ENCODE measurements at regions not wholly inside any gene's neighbourhood (a gene's known extent, or its start where the extent isn't known, plus 50 kb on each side); places are given as distances from the start of the nearest gene placed in this dataset.

GRCh38 chr5:39558541-39558940 lies 133.8 kb upstream of the DAB2 start:
- H3K36me3 ChIP-seq (ENCODE audit: control insufficient read depth in 1 of 2, insufficient read depth in 2 of 2, low read length in 2 of 2), result no peaks in the 10 kb centered on the region
- no peaks in the 10 kb centered on the region for H3K27me3 ChIP-seq (ENCODE audit: low read depth, low read length)
- H3K4me1 ChIP-seq (ENCODE audit: control insufficient read depth in 1 of 2, insufficient read depth in 2 of 2, low read length in 2 of 2), result no peaks in the 10 kb centered on the region
- no peaks in the 10 kb centered on the region for H3K9me3 ChIP-seq (ENCODE audit: control insufficient read depth in 1 of 2, low read length in 2 of 2)
- H3K4me3 ChIP-seq (ENCODE audit: low read depth in 1 of 2, low read length in 2 of 2), result no peak overlapping the region
- H3K27ac ChIP-seq (ENCODE audit: low read length), result no peak overlapping the region

- no peak overlapping the region for H3K27ac ChIP-seq (ENCODE audit: low read length)
- no peak overlapping the region for H3K4me3 ChIP-seq (ENCODE audit: low read depth in 1 of 2, low read length in 2 of 2)
- no peaks in the 10 kb centered on the region for H3K27me3 ChIP-seq (ENCODE audit: low read depth, low read length)
- H3K36me3 ChIP-seq (ENCODE audit: control insufficient read depth in 1 of 2, insufficient read depth in 2 of 2, low read length in 2 of 2), result no peaks in the 10 kb centered on the region
- H3K4me1 ChIP-seq (ENCODE audit: control insufficient read depth in 1 of 2, insufficient read depth in 2 of 2, low read length in 2 of 2), result no peaks in the 10 kb centered on the region
- H3K9me3 ChIP-seq (ENCODE audit: control insufficient read depth in 1 of 2, low read length in 2 of 2), result no peaks in the 10 kb centered on the region
These were observed 131.0 kb upstream of the DAB2 start for GRCh38 chr5:39555788-39556187.

DNA sequence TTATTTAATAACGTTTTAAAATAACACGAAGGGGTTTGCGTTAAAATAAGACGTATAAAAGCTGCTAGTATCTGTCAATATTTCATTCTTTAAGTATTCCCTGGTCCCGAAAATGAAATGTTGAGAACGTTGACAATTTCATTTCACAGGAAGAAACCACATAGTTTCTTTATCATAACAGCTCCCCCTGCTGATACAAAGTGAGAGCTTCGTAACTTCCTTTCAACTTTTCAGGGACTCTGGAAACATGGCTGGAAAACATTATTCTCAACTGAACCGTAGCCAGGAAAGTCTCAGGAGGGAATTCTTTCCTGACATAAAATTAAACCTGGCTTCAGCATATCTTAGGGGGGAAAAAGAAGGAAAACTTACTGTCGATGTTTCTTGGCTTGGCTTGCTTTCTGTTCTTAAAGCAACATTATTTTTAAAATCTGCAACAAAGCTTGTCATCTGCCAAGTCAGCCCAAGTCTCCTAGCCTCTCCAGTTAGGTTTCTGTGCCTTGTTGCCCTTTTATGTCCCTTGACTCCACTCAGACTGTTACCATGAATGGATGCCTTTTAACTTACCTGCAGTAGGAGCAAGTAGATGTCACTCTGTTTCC lies 122.9 kb upstream of the DAB2 start:
- Histone ChIP-seq H3K4me3 (ENCODE audit: low read depth in 1 of 2, low read length in 2 of 2) (no peak overlapping the region), H3K36me3 (ENCODE audit: control insufficient read depth in 1 of 2, insufficient read depth in 2 of 2, low read length in 2 of 2) (no peaks in the 10 kb centered on the region), H3K9me3 (ENCODE audit: control insufficient read depth in 1 of 2, low read length in 2 of 2) (no peaks in the 10 kb centered on the region), H3K27me3 (ENCODE audit: low read depth, low read length) (no peaks in the 10 kb centered on the region), H3K27ac (ENCODE audit: low read length) (no peak overlapping the region), H3K4me1 (ENCODE audit: control insufficient read depth in 1 of 2, insufficient read depth in 2 of 2, low read length in 2 of 2) (peaks cover 0 to 6% of the 10 kb centered on the region in 2 donors)

DNA sequence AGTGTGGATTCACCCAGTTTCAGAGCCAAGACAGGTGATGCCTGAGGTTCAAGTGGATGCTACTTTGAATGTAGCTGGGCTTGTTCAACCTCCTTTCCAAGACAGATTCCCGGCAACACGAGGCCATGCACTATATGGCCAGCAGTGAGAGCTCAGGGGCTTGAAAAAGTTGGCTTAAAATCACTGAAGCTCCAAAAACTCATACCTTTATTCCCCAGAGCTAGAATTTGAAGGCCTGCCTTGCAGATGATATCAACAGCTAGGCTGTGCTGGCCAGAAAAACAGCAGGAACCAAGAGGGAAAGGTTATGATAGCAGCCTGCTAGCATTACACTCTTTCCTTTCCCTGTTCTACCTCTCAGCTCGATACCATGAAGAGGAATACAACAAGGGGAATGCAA lies 120.2 kb upstream of the DAB2 start:
- H3K36me3 ChIP-seq (ENCODE audit: control insufficient read depth in 1 of 2, insufficient read depth in 2 of 2, low read length in 2 of 2), result no peaks in the 10 kb centered on the region
- H3K4me1 ChIP-seq (ENCODE audit: control insufficient read depth in 1 of 2, insufficient read depth in 2 of 2, low read length in 2 of 2), result peaks cover 0 to 6% of the 10 kb centered on the region in 2 donors
- no peaks in the 10 kb centered on the region for H3K27me3 ChIP-seq (ENCODE audit: low read depth, low read length)
- H3K9me3 ChIP-seq (ENCODE audit: control insufficient read depth in 1 of 2, low read length in 2 of 2), result no peaks in the 10 kb centered on the region
- no peak overlapping the region for H3K27ac ChIP-seq (ENCODE audit: low read length)
- no peak overlapping the region for H3K4me3 ChIP-seq (ENCODE audit: low read depth in 1 of 2, low read length in 2 of 2)

DNA sequence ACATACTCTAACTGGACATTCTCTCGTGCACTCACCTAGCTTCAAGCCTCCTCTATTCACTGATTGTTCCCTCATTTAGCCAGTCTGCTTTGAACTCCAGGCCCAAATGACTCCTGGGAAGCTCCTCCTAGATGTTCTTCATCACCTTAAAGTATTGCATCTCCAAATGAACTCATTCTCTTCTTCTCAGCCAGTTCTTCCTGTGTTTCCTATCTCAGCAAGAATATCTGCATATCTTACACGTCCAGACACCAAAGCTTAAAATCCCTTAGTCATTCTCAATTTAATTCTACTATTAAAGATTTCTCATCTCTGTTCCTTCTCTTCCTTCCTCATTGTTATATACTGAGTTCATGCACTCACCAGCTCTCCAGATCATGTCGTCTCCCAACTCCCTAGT lies 118.6 kb upstream of the DAB2 start:
- Histone ChIP-seq H3K9me3 (ENCODE audit: control insufficient read depth in 1 of 2, low read length in 2 of 2) (no peaks in the 10 kb centered on the region), H3K4me3 (ENCODE audit: low read depth in 1 of 2, low read length in 2 of 2) (no peak overlapping the region), H3K27ac (ENCODE audit: low read length) (no peak overlapping the region), H3K36me3 (ENCODE audit: control insufficient read depth in 1 of 2, insufficient read depth in 2 of 2, low read length in 2 of 2) (no peaks in the 10 kb centered on the region), H3K27me3 (ENCODE audit: low read depth, low read length) (no peaks in the 10 kb centered on the region), H3K4me1 (ENCODE audit: control insufficient read depth in 1 of 2, insufficient read depth in 2 of 2, low read length in 2 of 2) (peaks cover 0 to 6% of the 10 kb centered on the region in 2 donors)

- no peaks in the 10 kb centered on the region for H3K4me1 ChIP-seq (ENCODE audit: control insufficient read depth in 1 of 2, insufficient read depth in 2 of 2, low read length in 2 of 2)
- H3K4me3 ChIP-seq (ENCODE audit: low read depth in 1 of 2, low read length in 2 of 2), result no peak overlapping the region
- H3K27me3 ChIP-seq (ENCODE audit: low read depth, low read length), result no peaks in the 10 kb centered on the region
- no peaks in the 10 kb centered on the region for H3K36me3 ChIP-seq (ENCODE audit: control insufficient read depth in 1 of 2, insufficient read depth in 2 of 2, low read length in 2 of 2)
- H3K27ac ChIP-seq (ENCODE audit: low read length), result no peak overlapping the region
- no peaks in the 10 kb centered on the region for H3K9me3 ChIP-seq (ENCODE audit: control insufficient read depth in 1 of 2, low read length in 2 of 2)
These were observed 117.9 kb upstream of the DAB2 start for GRCh38 chr5:39542511-39543285.

GRCh38 chr5:39541920-39542319 lies 117.1 kb upstream of the DAB2 start:
- no peaks in the 10 kb centered on the region for H3K4me1 ChIP-seq (ENCODE audit: control insufficient read depth in 1 of 2, insufficient read depth in 2 of 2, low read length in 2 of 2)
- no peaks in the 10 kb centered on the region for H3K36me3 ChIP-seq (ENCODE audit: control insufficient read depth in 1 of 2, insufficient read depth in 2 of 2, low read length in 2 of 2)
- H3K9me3 ChIP-seq (ENCODE audit: control insufficient read depth in 1 of 2, low read length in 2 of 2), result no peaks in the 10 kb centered on the region
- no peak overlapping the region for H3K27ac ChIP-seq (ENCODE audit: low read length)
- H3K4me3 ChIP-seq (ENCODE audit: low read depth in 1 of 2, low read length in 2 of 2), result no peak overlapping the region
- no peaks in the 10 kb centered on the region for H3K27me3 ChIP-seq (ENCODE audit: low read depth, low read length)

GRCh38 chr5:39539470-39539869 lies 114.7 kb upstream of the DAB2 start:
- H3K4me1 ChIP-seq (ENCODE audit: control insufficient read depth in 1 of 2, insufficient read depth in 2 of 2, low read length in 2 of 2), result no peaks in the 10 kb centered on the region
- H3K9me3 ChIP-seq (ENCODE audit: control insufficient read depth in 1 of 2, low read length in 2 of 2), result no peaks in the 10 kb centered on the region
- H3K36me3 ChIP-seq (ENCODE audit: control insufficient read depth in 1 of 2, insufficient read depth in 2 of 2, low read length in 2 of 2), result no peaks in the 10 kb centered on the region
- H3K27ac ChIP-seq (ENCODE audit: low read length), result no peak overlapping the region
- no peak overlapping the region for H3K4me3 ChIP-seq (ENCODE audit: low read depth in 1 of 2, low read length in 2 of 2)
- no peaks in the 10 kb centered on the region for H3K27me3 ChIP-seq (ENCODE audit: low read depth, low read length)

- no peaks in the 10 kb centered on the region for H3K36me3 ChIP-seq (ENCODE audit: control insufficient read depth in 1 of 2, insufficient read depth in 2 of 2, low read length in 2 of 2)
- H3K9me3 ChIP-seq (ENCODE audit: control insufficient read depth in 1 of 2, low read length in 2 of 2), result no peaks in the 10 kb centered on the region
These were observed 109.9 kb upstream of the DAB2 start for GRCh38 chr5:39534690-39535089.

DNA sequence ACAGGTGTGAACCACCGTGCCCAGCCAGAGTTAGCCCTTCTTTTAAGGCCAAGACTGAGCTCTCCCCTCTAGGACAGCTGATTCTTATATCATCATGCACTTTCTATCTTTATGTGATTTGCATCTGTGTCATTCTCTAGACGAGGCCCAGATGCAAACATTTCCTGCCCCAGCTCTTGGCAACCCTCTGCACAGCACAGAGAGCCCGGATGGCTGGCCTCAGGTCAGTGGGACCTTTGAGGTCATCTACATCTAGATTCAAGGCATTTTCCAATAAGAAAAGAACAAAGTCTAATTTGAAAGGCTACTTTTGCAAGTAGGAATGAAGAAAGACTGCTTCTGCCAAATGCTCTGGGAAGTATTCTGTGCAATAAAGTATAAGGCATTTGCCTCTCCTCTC lies 109.0 kb upstream of the DAB2 start:
- Histone ChIP-seq H3K4me3 (ENCODE audit: low read depth in 1 of 2, low read length in 2 of 2) (no peak overlapping the region), H3K36me3 (ENCODE audit: control insufficient read depth in 1 of 2, insufficient read depth in 2 of 2, low read length in 2 of 2) (no peaks in the 10 kb centered on the region), H3K27me3 (ENCODE audit: low read depth, low read length) (no peaks in the 10 kb centered on the region), H3K9me3 (ENCODE audit: control insufficient read depth in 1 of 2, low read length in 2 of 2) (no peaks in the 10 kb centered on the region), H3K27ac (ENCODE audit: low read length) (no peak overlapping the region), H3K4me1 (ENCODE audit: control insufficient read depth in 1 of 2, insufficient read depth in 2 of 2, low read length in 2 of 2) (peaks cover 0 to 14% of the 10 kb centered on the region in 2 donors)

More at GRCh38 chr5:39534690-39535089, 109.9 kb upstream of the DAB2 start:
- peaks cover 0 to 14% of the 10 kb centered on the region in 2 donors for H3K4me1 ChIP-seq (ENCODE audit: control insufficient read depth in 1 of 2, insufficient read depth in 2 of 2, low read length in 2 of 2)
- H3K27me3 ChIP-seq (ENCODE audit: low read depth, low read length), result no peaks in the 10 kb centered on the region
- H3K4me3 ChIP-seq (ENCODE audit: low read depth in 1 of 2, low read length in 2 of 2), result no peak overlapping the region
- H3K27ac ChIP-seq (ENCODE audit: low read length), result no peak overlapping the region

DNA sequence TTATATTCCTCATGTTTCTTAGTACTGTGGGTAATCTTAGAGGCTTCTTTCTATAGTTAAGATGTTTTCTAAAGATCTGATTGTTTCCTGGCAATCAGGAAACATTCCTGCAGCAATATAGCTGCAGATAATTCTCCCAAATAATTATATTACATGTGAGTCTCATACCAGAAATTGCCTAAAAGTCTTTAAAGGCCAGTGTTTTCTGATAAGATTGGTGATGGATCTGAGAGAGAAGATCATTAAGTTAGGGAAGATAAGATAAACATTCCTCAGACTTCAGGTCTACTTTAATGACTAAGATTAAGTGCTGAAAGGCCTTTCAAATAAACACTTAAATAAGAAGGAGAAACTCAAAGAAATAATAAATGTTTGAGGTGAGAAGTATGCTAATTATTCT lies 107.7 kb upstream of the DAB2 start:
- H3K27me3 ChIP-seq (ENCODE audit: low read depth, low read length), result no peaks in the 10 kb centered on the region
- H3K4me1 ChIP-seq (ENCODE audit: control insufficient read depth in 1 of 2, insufficient read depth in 2 of 2, low read length in 2 of 2), result peaks cover 0 to 14% of the 10 kb centered on the region in 2 donors
- no peaks in the 10 kb centered on the region for H3K9me3 ChIP-seq (ENCODE audit: control insufficient read depth in 1 of 2, low read length in 2 of 2)

DNA sequence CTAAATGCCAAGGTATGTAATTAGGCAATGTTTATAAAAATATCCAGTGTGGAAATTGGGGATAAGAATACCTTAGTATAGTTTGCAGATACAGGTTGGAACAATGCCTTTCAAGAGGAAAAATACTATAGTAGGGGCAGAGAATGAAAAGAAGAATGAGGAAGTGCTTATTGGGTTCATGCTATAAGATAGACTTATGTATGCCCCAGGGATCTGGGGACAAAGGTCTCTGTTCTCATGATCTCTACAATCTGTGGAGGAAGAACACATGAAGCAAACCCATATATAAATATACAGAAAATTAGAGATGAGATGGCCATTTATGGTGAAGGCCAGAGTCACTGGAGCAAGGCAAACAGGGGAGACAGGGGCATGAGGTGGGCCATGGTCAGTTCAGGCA lies 106.5 kb upstream of the DAB2 start:
- H3K4me3 ChIP-seq (ENCODE audit: low read depth in 1 of 2, low read length in 2 of 2), result no peak overlapping the region
- no peaks in the 10 kb centered on the region for H3K36me3 ChIP-seq (ENCODE audit: control insufficient read depth in 1 of 2, insufficient read depth in 2 of 2, low read length in 2 of 2)
- no peaks in the 10 kb centered on the region for H3K9me3 ChIP-seq (ENCODE audit: control insufficient read depth in 1 of 2, low read length in 2 of 2)
- peaks cover 0 to 14% of the 10 kb centered on the region in 2 donors for H3K4me1 ChIP-seq (ENCODE audit: control insufficient read depth in 1 of 2, insufficient read depth in 2 of 2, low read length in 2 of 2)
- H3K27me3 ChIP-seq (ENCODE audit: low read depth, low read length), result no peaks in the 10 kb centered on the region
- no peak overlapping the region for H3K27ac ChIP-seq (ENCODE audit: low read length)

More for the DNA sequence above, 107.7 kb upstream of the DAB2 start:
- no peak overlapping the region for H3K4me3 ChIP-seq (ENCODE audit: low read depth in 1 of 2, low read length in 2 of 2)
- H3K27ac ChIP-seq (ENCODE audit: low read length), result no peak overlapping the region
- H3K36me3 ChIP-seq (ENCODE audit: control insufficient read depth in 1 of 2, insufficient read depth in 2 of 2, low read length in 2 of 2), result no peaks in the 10 kb centered on the region

All from muscle layer of duodenum (tissue), 2 donors.